HG03565 (cell line): ENCODE measurements at regions not wholly inside any gene's neighbourhood (a gene's known extent, or its start where the extent isn't known, plus 50 kb on each side); places are given as distances from the start of the nearest gene placed in this dataset.
"Not testable (repeated sequence)": the region's sequence is repeated elsewhere in the genome, so short reads cannot be mapped to it uniquely, and the experiment has no call there.

Experiments used
- ATAC-seq: cut with Tn5 transposase; IDR thresholded peaks from one replicate; pipeline ENCODE4 v1.9.1; 2021; ENCODE audit warnings: mild to moderate bottlenecking, moderate library complexity; ENCODE audit not compliant: unreplicated experiment

GRCh38 chr6:165012183-165012582, 297.2 kb downstream of the C6orf118 start:
- ATAC-seq: no peak

GRCh38 chr6:165010556-165011535, 298.6 kb downstream of the C6orf118 start:
- no peak for ATAC-seq

GRCh38 chr6:165008971-165009370, 300.4 kb downstream of the C6orf118 start:
- no peak for ATAC-seq

GRCh38 chr6:165002866-165003265, 306.5 kb downstream of the C6orf118 start:
- ATAC-seq: no peak

- ATAC-seq: no peak
Observed at GRCh38 chr6:165002358-165002757, 307.0 kb downstream of the C6orf118 start.

GRCh38 chr6:165001502-165002157, 307.8 kb downstream of the C6orf118 start:
- ATAC-seq: no peak

- no peak for ATAC-seq
Observed at GRCh38 chr6:164998297-164998696, 311.1 kb downstream of the C6orf118 start.

- ATAC-seq: no peak
Observed at GRCh38 chr6:164996838-164997237, 312.6 kb downstream of the C6orf118 start.

GRCh38 chr6:164991573-164991972, 317.8 kb downstream of the C6orf118 start:
- no peak for ATAC-seq

GRCh38 chr6:164990901-164991300, 318.5 kb downstream of the C6orf118 start:
- no peak for ATAC-seq

- ATAC-seq: no peak
Observed at GRCh38 chr6:164982389-164982788, 327.0 kb downstream of the C6orf118 start.

- ATAC-seq: no peak
Observed at GRCh38 chr6:164967102-164967501, 342.3 kb downstream of the C6orf118 start.

GRCh38 chr6:164962805-164963204, 346.6 kb downstream of the C6orf118 start:
- ATAC-seq: no peak

- no peak for ATAC-seq
Observed at GRCh38 chr6:164947164-164947563, 362.2 kb downstream of the C6orf118 start.

- ATAC-seq: no peak
Observed at GRCh38 chr6:164942271-164942670, 367.1 kb downstream of the C6orf118 start.

- not testable (repeated sequence) for ATAC-seq
Observed at GRCh38 chr6:164933238-164933794, 376.1 kb downstream of the C6orf118 start.

- no peak for ATAC-seq
Observed at GRCh38 chr6:164929408-164929977, 379.9 kb downstream of the C6orf118 start.

GRCh38 chr6:164928728-164929407, 380.5 kb downstream of the C6orf118 start:
- no peak for ATAC-seq

- no peak for ATAC-seq
Observed at GRCh38 chr6:164928057-164928727, 381.2 kb downstream of the C6orf118 start.
